H4 (cell line): ENCODE measurements at regions not wholly inside any gene's neighbourhood (a gene's known extent, or its start where the extent isn't known, plus 50 kb on each side); places are given as distances from the start of the nearest gene placed in this dataset.
A peak's percentile ranks its signal among the peaks of the same experiment; 100 is the strongest.

ENCODE experiments used
- DNase-seq: peaks from one replicate; pipeline ENCODE4 v3.0.0-alpha.2; 2015; ENCODE audit warnings: low spot score

- DNase-seq, result no peak
Observed at GRCh38 chr7:136256491-136256890, 279.3 kb upstream of the MTPN start.

- no peak for DNase-seq
Observed at GRCh38 chr7:136254148-136254547, 277.0 kb upstream of the MTPN start.

- DNase-seq, result no peak
Observed at GRCh38 chr7:136251826-136252225, 274.7 kb upstream of the MTPN start.

- no peak for DNase-seq
Observed at GRCh38 chr7:136247211-136247610, 270.1 kb upstream of the MTPN start.

- DNase-seq, result no peak
Observed at GRCh38 chr7:136245327-136246004, 268.3 kb upstream of the MTPN start.

GRCh38 chr7:136234040-136234439 lies 256.9 kb upstream of the MTPN start:
- DNase-seq, result no peak

GRCh38 chr7:136230210-136230609 lies 253.1 kb upstream of the MTPN start:
- no peak for DNase-seq

- no peak for DNase-seq
Observed at GRCh38 chr7:136229790-136230189, 252.6 kb upstream of the MTPN start.

GRCh38 chr7:136228171-136228570 lies 251.0 kb upstream of the MTPN start:
- DNase-seq, result peak; percentile 61

GRCh38 chr7:136214356-136214755 lies 237.2 kb upstream of the MTPN start:
- DNase-seq, result no peak

GRCh38 chr7:136213012-136213411 lies 235.9 kb upstream of the MTPN start:
- no peak for DNase-seq

GRCh38 chr7:136210664-136211063 lies 233.5 kb upstream of the MTPN start:
- no peak for DNase-seq

- no peak for DNase-seq
Observed at GRCh38 chr7:136210079-136210478, 232.9 kb upstream of the MTPN start.

GRCh38 chr7:136205956-136206355 lies 228.8 kb upstream of the MTPN start:
- no peak for DNase-seq

GRCh38 chr7:136198168-136198567 lies 221.0 kb upstream of the MTPN start:
- no peak for DNase-seq

- DNase-seq, result no peak
Observed at GRCh38 chr7:136194878-136195277, 217.7 kb upstream of the MTPN start.

- no peak for DNase-seq
Observed at GRCh38 chr7:136193940-136194339, 216.8 kb upstream of the MTPN start.

GRCh38 chr7:136189506-136189998 lies 212.4 kb upstream of the MTPN start:
- DNase-seq, result no peak

- DNase-seq, result no peak
Observed at GRCh38 chr7:136186281-136186680, 209.1 kb upstream of the MTPN start.

GRCh38 chr7:136184719-136185118 lies 207.6 kb upstream of the MTPN start:
- DNase-seq, result no peak

GRCh38 chr7:136183981-136184380 lies 206.8 kb upstream of the MTPN start:
- peak; percentile 29 for DNase-seq

GRCh38 chr7:136180984-136181383 lies 203.8 kb upstream of the MTPN start:
- DNase-seq, result no peak

GRCh38 chr7:136179851-136180721 lies 202.9 kb upstream of the MTPN start:
- no peak for DNase-seq
